ENCODE measurements at regions not wholly inside any gene's neighbourhood (a gene's known extent, or its start where the extent isn't known, plus 50 kb on each side); places are given as distances from the start of the nearest gene placed in this dataset.

DNA sequence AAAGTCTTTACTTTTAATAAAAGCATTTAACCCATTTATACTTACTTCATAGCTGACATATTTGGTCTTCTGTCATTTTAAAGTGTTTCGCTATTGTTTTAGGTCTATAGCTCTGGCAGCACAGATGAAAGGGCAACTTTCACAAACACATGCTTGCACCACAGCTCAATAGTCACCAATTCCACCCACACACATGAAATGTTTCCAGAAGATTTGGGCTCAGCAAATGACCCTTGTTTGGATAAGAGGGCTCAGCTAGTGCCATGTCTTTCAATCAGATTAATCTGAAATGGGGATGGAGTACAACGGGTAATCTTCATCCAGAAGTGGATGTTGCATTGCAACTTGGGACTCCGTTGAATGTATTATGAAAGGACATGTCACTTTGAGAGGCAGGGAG is 176.0 kb downstream of the FGF18 start:
- H4K8ac ChIP-seq (ENCODE audit: low read depth in 2 of 2, low read length in 2 of 2), result peak overlapping the region in 1 of 2 experiments; percentile 45; a peak in 1 of 4 replicates
- H3K27ac ChIP-seq (ENCODE audit: insufficient read depth, low read length), result peak overlapping the region; percentile 13; the same call in 1 of the 2 replicates
- intact Hi-C loops (cut with micrococcal nuclease) (loop anchor here (5.0 to 10.0 kb wide), 2 partner anchors 103 to 181 kb away; partner anchors contain the start of gene FGF18), in situ Hi-C loops (cut with MboI; ENCODE audit: low sequenced_read_pairs) (no loop called here), dilution Hi-C loops (cut with HindIII; ENCODE audit: low sequenced_read_pairs, unreplicated experiment) (no loop called here)
- peak overlapping the region; percentile 41; the same call in 1 of the 3 replicates for H2BK15ac ChIP-seq (ENCODE audit: low read depth, low read length)
- peaks cover 3% of the 10 kb centered on the region; the same call in 1 of the 2 replicates for H4K20me1 ChIP-seq (ENCODE audit: insufficient read depth, low read length)
- H2AK9ac ChIP-seq (replicated peaks; ENCODE audit: low read depth, low read length, poor library complexity), result no peak overlapping the region
- peak overlapping the region; percentile 23 for H2BK20ac ChIP-seq (ENCODE audit: low read depth, low read length)
- 14% methylated on average over 1 of the region's 3 CpGs; no CpG with 5 or more reads in 1 of the 2 experiments for WGBS, 2 experiments (ENCODE audit: extremely low coverage in 2 of 2, insufficient read length in 1 of 2)
- peak overlapping the region; percentile 85; the same call in 1 of the 2 replicates for H4K91ac ChIP-seq (ENCODE audit: insufficient read depth, low read depth, low read length)
- H3K36me3 ChIP-seq (ENCODE audit: control insufficient read depth, insufficient read depth, low read length), result no peaks in the 10 kb centered on the region
- H3K4me3 ChIP-seq (ENCODE audit: insufficient read depth, low read depth, low read length), result no peak overlapping the region
- DNase-seq (no peak), ATAC-seq (ENCODE audit: low read depth) (no peak)
- no peak overlapping the region; the same call in 1 of the 2 replicates for H3K14ac ChIP-seq (replicated peaks; ENCODE audit: low read depth, low read length)
- no TSS peak for BruUV-seq (replicated peaks)
- H3K4me2 ChIP-seq (ENCODE audit: low read depth, low read length), result peak overlapping the region; percentile 1; the same call in 1 of the 2 replicates
- no peak overlapping the region for H2AFZ ChIP-seq (replicated peaks; ENCODE audit: low read length, poor library complexity)
- H2BK120ac ChIP-seq (ENCODE audit: low read depth, low read length), result no peak overlapping the region; the same call in 1 of the 2 replicates
- no peaks in the 10 kb centered on the region for H3K79me1 ChIP-seq (ENCODE audit: low read depth in 1 of 2, low read length in 2 of 2)
- 0 out of 2 replicates have a peak overlapping the region, but pooled peaks have one; percentile 1 for H3K23ac ChIP-seq (ENCODE audit: low read depth, low read length)
- H3K9me1 ChIP-seq (ENCODE audit: insufficient read depth, low read length), result no peaks in the 10 kb centered on the region; the same call in 1 of the 2 replicates
- no peak overlapping the region for H3K9ac ChIP-seq (ENCODE audit: low read depth, low read length)
- peaks cover 4% of the 10 kb centered on the region; the same call in 1 of the 2 replicates for H3K27me3 ChIP-seq (ENCODE audit: control insufficient read depth, insufficient read depth, low read length)
- peak overlapping the region; percentile 1 for H3K4ac ChIP-seq (ENCODE audit: low read depth, low read length)
- no peaks in the 10 kb centered on the region for H3K9me3 ChIP-seq (ENCODE audit: control insufficient read depth, insufficient read depth, low read length)
- H2BK5ac ChIP-seq (ENCODE audit: low read depth, low read length, poor library complexity, severe bottlenecking), result no peak overlapping the region
- no peak overlapping the region for H4K5ac ChIP-seq (ENCODE audit: low read depth, low read length)
- CTCF ChIA-PET, result interaction anchor here (0.6 to 0.7 kb wide), 2 partner anchors 176 kb away, joined by 4 to 7 read pairs; no protein-coding TSS in a partner anchor
- TF ChIP-seq RCOR1 (IDR thresholded peaks at IDR 0.05; ENCODE audit: insufficient replicate concordance, low read length), result no peak
- no peak for TF ChIP-seq MXI1 (IDR thresholded peaks at IDR 0.05; ENCODE audit: borderline replicate concordance, low read depth, low read length)
- H3K56ac ChIP-seq (ENCODE audit: extremely low read depth, insufficient read depth, low read length), result no peak overlapping the region
- H3K4me1 ChIP-seq (ENCODE audit: control insufficient read depth, insufficient read depth, low read length), result peaks cover 8% of the 10 kb centered on the region
- POLR2A ChIA-PET (ENCODE audit: unreplicated experiment), result no interaction called here
- H2AK5ac ChIP-seq (ENCODE audit: low read depth, low read length), result no peak overlapping the region
- H3K18ac ChIP-seq (ENCODE audit: low read depth, low read length), result no peak overlapping the region
